ENCODE measurements at regions not wholly inside any gene's neighbourhood (a gene's known extent, or its start where the extent isn't known, plus 50 kb on each side); places are given as distances from the start of the nearest gene placed in this dataset.

DNA sequence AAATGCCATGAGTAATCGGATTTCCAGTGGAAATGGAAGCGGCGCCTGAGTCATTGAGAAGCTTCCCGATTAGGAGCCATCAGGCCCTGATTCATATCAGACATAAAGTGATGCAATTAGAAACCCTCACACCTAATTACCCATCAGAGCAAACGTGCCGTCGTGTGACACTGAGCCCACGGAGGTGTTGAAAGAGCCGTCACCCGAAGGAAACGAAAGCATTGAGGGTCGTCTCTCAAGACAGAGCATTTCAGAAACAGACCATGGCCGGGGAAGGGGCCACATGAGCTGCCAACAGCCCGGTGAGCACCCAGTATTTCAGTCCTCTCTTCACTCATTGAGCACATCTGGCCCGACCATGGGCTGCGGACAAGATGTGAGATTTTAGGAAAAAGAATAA is 829.3 kb downstream of the TBC1D22A start:
- TF ChIP-seq, protein P1, sequence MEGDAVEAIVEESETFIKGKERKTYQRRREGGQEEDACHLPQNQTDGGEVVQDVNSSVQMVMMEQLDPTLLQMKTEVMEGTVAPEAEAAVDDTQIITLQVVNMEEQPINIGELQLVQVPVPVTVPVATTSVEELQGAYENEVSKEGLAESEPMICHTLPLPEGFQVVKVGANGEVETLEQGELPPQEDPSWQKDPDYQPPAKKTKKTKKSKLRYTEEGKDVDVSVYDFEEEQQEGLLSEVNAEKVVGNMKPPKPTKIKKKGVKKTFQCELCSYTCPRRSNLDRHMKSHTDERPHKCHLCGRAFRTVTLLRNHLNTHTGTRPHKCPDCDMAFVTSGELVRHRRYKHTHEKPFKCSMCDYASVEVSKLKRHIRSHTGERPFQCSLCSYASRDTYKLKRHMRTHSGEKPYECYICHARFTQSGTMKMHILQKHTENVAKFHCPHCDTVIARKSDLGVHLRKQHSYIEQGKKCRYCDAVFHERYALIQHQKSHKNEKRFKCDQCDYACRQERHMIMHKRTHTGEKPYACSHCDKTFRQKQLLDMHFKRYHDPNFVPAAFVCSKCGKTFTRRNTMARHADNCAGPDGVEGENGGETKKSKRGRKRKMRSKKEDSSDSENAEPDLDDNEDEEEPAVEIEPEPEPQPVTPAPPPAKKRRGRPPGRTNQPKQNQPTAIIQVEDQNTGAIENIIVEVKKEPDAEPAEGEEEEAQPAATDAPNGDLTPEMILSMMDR (IDR thresholded peaks at IDR 0.05; ENCODE audit: low read length), result no peak
- TF ChIP-seq EZH2 (optimal IDR thresholded peaks at IDR 0.05; ENCODE audit: low read depth, low read length), result no peak

Data from MM.1S (cell line).